Sigmoid colon (tissue), 4 donors: ENCODE measurements at regions not wholly inside any gene's neighbourhood (a gene's known extent, or its start where the extent isn't known, plus 50 kb on each side); places are given as distances from the start of the nearest gene placed in this dataset.

Source experiments
- CTCF ChIP-seq, 4 experiments: fragments of 450-650 bp in 3 of 4; fragments of 200-600 bp in 1 of 4; IDR thresholded peaks; one replicate each; pipeline ENCODE4 v1.5.1; 2016 to 2019; ENCODE audit warnings: antibody characterized with exemption in 4 of 4, mild to moderate bottlenecking in 3 of 4, moderate library complexity in 2 of 4
- POLR2AphosphoS5 ChIP-seq, 4 donors: sonication (generic); formaldehyde crosslinking; IDR thresholded peaks; one replicate each; pipeline ENCODE4 v1.6.1; 2017; ENCODE audit warnings: antibody characterized with exemption in 4 of 4

GRCh38 chrX:26597981-26598380 is 382.0 kb downstream of the MAGEB5 start:
- TF ChIP-seq POLR2AphosphoS5 (IDR thresholded peaks at IDR 0.05) (no peak), CTCF (IDR thresholded peaks at IDR 0.05) (no peak)
